ENCODE measurements at regions not wholly inside any gene's neighbourhood (a gene's known extent, or its start where the extent isn't known, plus 50 kb on each side); places are given as distances from the start of the nearest gene placed in this dataset.
A peak's percentile ranks its signal among the peaks of the same experiment; 100 is the strongest.

DNA sequence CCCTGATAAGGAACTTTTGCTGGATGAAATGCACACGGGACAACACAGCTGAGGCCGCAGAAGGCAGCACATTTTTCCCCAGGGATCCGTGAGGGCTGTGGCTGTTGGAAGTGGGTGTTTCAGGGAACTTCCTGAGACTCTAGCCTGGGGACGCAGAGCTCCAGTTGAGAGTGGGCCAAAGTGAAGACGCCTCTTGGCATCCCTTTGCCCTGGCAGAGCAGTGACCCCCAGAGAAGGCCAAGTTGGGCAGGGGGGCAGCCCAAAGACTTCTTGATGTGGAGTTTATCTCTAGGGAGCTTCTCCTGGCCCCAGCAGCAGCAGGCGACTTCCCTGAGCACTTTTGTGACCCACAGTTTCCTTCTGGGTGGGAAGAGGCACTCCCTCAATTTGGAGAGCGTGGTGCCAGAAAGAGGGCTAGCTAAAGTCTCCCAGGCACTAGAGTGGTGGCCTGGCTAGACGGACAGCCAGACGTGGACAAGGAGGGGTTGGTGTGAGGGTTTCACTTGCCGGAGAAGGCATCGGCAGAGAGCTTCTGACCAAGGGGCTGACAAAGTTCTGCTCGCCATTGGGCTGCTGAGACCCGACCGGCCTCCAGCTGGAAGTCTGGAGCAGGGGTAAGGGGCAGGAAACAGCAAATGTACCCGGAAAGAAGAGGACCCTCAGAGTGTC, 108.8 kb downstream of the ACKR3 start:
- H3K27ac Mint-ChIP-seq (ENCODE audit: unreplicated experiment), result no peak overlapping the region
- TF ChIP-seq, protein P1, sequence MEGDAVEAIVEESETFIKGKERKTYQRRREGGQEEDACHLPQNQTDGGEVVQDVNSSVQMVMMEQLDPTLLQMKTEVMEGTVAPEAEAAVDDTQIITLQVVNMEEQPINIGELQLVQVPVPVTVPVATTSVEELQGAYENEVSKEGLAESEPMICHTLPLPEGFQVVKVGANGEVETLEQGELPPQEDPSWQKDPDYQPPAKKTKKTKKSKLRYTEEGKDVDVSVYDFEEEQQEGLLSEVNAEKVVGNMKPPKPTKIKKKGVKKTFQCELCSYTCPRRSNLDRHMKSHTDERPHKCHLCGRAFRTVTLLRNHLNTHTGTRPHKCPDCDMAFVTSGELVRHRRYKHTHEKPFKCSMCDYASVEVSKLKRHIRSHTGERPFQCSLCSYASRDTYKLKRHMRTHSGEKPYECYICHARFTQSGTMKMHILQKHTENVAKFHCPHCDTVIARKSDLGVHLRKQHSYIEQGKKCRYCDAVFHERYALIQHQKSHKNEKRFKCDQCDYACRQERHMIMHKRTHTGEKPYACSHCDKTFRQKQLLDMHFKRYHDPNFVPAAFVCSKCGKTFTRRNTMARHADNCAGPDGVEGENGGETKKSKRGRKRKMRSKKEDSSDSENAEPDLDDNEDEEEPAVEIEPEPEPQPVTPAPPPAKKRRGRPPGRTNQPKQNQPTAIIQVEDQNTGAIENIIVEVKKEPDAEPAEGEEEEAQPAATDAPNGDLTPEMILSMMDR (IDR thresholded peaks at IDR 0.05), result no peak
- H3K4me1 Mint-ChIP-seq (ENCODE audit: unreplicated experiment), result peaks cover 54% of the 10 kb centered on the region
- H3K9me3 Mint-ChIP-seq (ENCODE audit: unreplicated experiment), result no peaks in the 10 kb centered on the region
- H3K36me3 Mint-ChIP-seq (ENCODE audit: unreplicated experiment), result no peaks in the 10 kb centered on the region
- peaks cover 6% of the 10 kb centered on the region for H3K27me3 Mint-ChIP-seq (ENCODE audit: unreplicated experiment)
- DNase-seq (ENCODE audit: extremely low spot score, unreplicated experiment), result no peak
- H3K4me3 Mint-ChIP-seq (ENCODE audit: unreplicated experiment), result no peak overlapping the region

DNA sequence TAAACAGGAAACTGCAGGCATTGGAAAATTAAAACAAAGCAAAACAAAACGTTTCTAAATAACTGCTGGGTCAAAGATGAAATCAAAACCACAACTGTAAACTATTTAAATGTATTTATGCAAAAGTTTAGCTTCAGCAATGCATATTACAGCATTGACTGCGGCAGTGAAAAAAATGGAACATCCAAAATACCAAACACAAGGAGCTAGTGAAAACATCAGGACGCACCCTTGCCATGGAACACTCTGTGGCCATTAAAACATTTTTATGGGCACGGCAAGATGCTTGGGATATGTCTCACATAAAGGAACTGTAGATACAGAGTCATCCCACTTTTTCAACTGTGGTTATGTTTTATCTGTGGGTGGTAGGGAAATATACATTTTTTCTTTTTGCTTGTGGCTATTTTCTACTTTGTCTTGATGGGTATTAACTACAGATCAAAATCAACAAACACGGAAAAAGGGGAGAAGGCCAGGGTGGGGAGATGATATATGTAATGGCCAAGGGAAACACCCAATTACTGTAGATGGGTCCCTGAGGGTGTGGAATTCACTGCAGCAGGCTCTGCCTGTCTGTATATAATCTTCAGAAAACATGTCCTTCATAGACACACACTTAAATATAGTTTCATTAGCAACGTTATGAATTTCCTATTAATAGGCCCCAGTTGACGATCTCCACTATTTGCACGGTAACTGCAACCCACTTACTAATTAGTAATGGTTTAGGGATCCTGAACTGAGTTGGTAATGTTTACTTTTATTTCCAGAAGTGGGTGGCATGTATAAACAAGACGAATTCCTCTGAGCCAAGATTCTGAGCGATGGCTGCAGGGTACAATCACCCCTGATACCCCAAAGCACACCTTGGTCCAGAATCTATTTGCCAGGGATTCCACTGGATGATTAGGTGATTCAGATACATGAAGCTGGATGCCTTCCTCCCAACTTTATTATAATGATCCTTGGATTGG, 110.5 kb downstream of the ACKR3 start:
- DNase-seq (ENCODE audit: extremely low spot score, unreplicated experiment), result no peak
- Mint-ChIP-seq H3K9me3 (ENCODE audit: unreplicated experiment) (no peaks in the 10 kb centered on the region), H3K27me3 (ENCODE audit: unreplicated experiment) (peaks cover 6% of the 10 kb centered on the region), H3K4me1 (ENCODE audit: unreplicated experiment) (peaks cover 47% of the 10 kb centered on the region), H3K4me3 (ENCODE audit: unreplicated experiment) (no peak overlapping the region), H3K36me3 (ENCODE audit: unreplicated experiment) (no peaks in the 10 kb centered on the region), H3K27ac (ENCODE audit: unreplicated experiment) (peak overlapping the region; percentile 70)
- TF ChIP-seq, protein P1 (IDR thresholded peaks at IDR 0.05), result no peak

DNA sequence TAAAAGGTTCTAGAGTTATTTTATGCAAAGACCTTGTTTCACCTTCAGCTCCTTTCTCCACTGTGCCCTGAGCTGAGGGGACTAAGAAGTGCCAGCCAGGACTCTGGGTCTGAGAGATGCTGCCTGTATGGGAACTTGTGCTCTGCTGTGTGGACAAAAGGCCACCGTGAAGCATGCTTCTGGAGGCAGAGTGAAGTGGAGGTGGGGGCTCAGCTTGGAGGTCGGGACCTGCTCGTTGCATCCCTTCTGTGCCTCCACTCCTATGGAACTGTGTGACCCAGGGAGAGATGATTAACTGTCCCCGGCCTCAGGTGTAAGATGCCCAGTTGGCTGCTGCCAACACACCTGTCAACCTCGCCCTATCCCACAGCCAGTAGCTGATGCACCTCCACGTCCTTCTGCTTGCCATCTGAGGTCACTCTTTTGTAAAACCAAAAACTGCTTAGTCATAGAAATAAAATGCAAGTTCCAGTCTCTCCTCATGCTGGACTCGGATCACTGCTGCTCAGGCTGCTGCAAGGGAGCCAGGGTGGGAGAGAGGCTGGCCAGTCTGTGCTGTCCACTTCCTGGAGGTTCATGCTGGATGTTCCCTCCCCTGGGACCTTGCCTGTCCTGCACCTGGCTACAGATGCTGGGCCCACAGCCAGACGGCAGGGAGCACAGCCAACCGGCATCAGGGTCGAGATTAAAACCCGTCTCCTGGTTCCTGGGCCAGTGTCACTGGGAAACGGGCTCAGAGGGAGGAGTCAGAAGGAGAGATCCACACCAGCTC, 113.2 kb downstream of the ACKR3 start:
- no peaks in the 10 kb centered on the region for H3K27me3 Mint-ChIP-seq (ENCODE audit: unreplicated experiment)
- H3K4me3 Mint-ChIP-seq (ENCODE audit: unreplicated experiment), result no peak overlapping the region
- no peak for DNase-seq (ENCODE audit: extremely low spot score, unreplicated experiment)

DNA sequence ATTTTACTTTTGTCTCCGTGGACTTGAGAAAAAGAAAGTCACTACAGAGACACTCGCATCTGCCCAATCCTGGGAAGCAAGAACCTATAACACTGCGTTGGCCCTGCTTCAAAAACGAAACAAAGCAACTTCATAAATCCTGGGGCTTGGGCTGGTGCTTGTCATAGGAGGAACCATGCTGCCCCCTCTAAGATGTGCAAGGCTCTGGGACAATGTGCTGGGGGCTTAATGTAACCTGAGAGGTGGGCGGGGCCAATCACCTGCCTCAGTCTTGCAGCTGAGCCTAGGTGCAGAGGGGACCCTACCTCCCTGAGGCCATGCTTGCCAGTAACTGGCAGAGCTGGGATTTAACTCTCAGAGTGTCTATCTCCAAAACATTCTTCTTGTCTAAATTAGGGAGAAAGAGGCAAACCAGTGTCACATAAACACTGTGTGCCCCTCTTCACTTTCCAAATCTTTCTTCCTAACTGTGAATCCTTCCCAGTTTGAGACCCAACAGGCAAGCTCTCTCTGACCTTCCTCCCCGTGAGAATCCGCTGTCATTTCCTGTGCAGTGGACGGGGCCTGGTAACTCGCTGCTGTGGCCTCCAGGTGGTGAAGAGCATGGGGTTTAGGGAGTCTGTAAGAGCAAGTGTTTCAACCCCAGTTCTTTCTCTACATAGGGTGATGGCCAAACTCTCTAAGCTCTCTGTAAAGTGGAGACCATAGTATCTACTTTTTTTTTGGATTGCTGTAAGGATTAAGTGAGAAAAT, 115.1 kb downstream of the ACKR3 start:
- Mint-ChIP-seq H3K9me3 (ENCODE audit: unreplicated experiment) (no peaks in the 10 kb centered on the region), H3K4me1 (ENCODE audit: unreplicated experiment) (peaks cover 32% of the 10 kb centered on the region), H3K27ac (ENCODE audit: unreplicated experiment) (no peak overlapping the region)

More for the DNA sequence above, 113.2 kb downstream of the ACKR3 start:
- Mint-ChIP-seq H3K27ac (ENCODE audit: unreplicated experiment) (no peak overlapping the region), H3K9me3 (ENCODE audit: unreplicated experiment) (no peaks in the 10 kb centered on the region), H3K36me3 (ENCODE audit: unreplicated experiment) (no peaks in the 10 kb centered on the region), H3K4me1 (ENCODE audit: unreplicated experiment) (peaks cover 36% of the 10 kb centered on the region)
- TF ChIP-seq, protein P1 (IDR thresholded peaks at IDR 0.05), result no peak

More for the DNA sequence above, 115.1 kb downstream of the ACKR3 start:
- Mint-ChIP-seq H3K4me3 (ENCODE audit: unreplicated experiment) (no peak overlapping the region), H3K36me3 (ENCODE audit: unreplicated experiment) (no peaks in the 10 kb centered on the region), H3K27me3 (ENCODE audit: unreplicated experiment) (no peaks in the 10 kb centered on the region)
- DNase-seq (ENCODE audit: extremely low spot score, unreplicated experiment), result no peak
- TF ChIP-seq, protein P1 (IDR thresholded peaks at IDR 0.05), result no peak

Data from osteocyte (in vitro differentiated cells).